ENCODE measurements at regions not wholly inside any gene's neighbourhood (a gene's known extent, or its start where the extent isn't known, plus 50 kb on each side); places are given as distances from the start of the nearest gene placed in this dataset.

GRCh38 chr2:128691526-128691925, 372.9 kb upstream of the HS6ST1 start:
- no peak overlapping the region for H3K27ac ChIP-seq
- intact Hi-C loops (cut with DNase I; ENCODE audit: low total_unique reads) (no loop called here), in situ Hi-C loops (cut with MboI; ENCODE audit: low sequenced_read_pairs in 4 of 4) (no loop called here)
- DNase-seq: no peak
- peaks cover 0 to 3% (median 0%) of the 10 kb centered on the region in 3 donors for H3K27me3 ChIP-seq
- H3K36me3 ChIP-seq: no peaks in the 10 kb centered on the region
- H3K9me3 ChIP-seq: no peaks in the 10 kb centered on the region
- TF ChIP-seq POLR2A (IDR thresholded peaks at IDR 0.05) (no peak), CTCF (IDR thresholded peaks at IDR 0.05 in 4 of 5, conservative IDR thresholded peaks at IDR 0.05 in 1 of 5) (no peak)
- H3K4me3 ChIP-seq: no peak overlapping the region
- no peaks in the 10 kb centered on the region for H3K4me1 ChIP-seq
- no peak for ATAC-seq

- H3K36me3 ChIP-seq: no peaks in the 10 kb centered on the region
- no peak overlapping the region for H3K4me3 ChIP-seq
- TF ChIP-seq POLR2A (IDR thresholded peaks at IDR 0.05) (no peak), CTCF (IDR thresholded peaks at IDR 0.05 in 4 of 5, conservative IDR thresholded peaks at IDR 0.05 in 1 of 5) (no peak)
- no peak overlapping the region for H3K27ac ChIP-seq
- peaks cover 0 to 5% (median 0%) of the 10 kb centered on the region in 3 donors for H3K27me3 ChIP-seq
- no peaks in the 10 kb centered on the region for H3K9me3 ChIP-seq
- DNase-seq (no peak), ATAC-seq (no peak)
- intact Hi-C loops (cut with DNase I; ENCODE audit: low total_unique reads): no loop called here
- H3K4me1 ChIP-seq: no peaks in the 10 kb centered on the region
- in situ Hi-C loops (cut with MboI; ENCODE audit: low sequenced_read_pairs in 4 of 4): no loop called here
Observed at GRCh38 chr2:128692895-128693742, 374.5 kb upstream of the HS6ST1 start.

GRCh38 chr2:128693743-128694029, 375.0 kb upstream of the HS6ST1 start:
- no peak overlapping the region for H3K4me3 ChIP-seq
- H3K27ac ChIP-seq: no peak overlapping the region
- intact Hi-C loops (cut with DNase I; ENCODE audit: low total_unique reads): no loop called here
- H3K36me3 ChIP-seq: no peaks in the 10 kb centered on the region
- in situ Hi-C loops (cut with MboI; ENCODE audit: low sequenced_read_pairs in 4 of 4): no loop called here
- DNase-seq: no peak
- no peaks in the 10 kb centered on the region for H3K9me3 ChIP-seq
- no peaks in the 10 kb centered on the region for H3K4me1 ChIP-seq
- TF ChIP-seq CTCF (IDR thresholded peaks at IDR 0.05 in 4 of 5, conservative IDR thresholded peaks at IDR 0.05 in 1 of 5) (no peak), POLR2A (IDR thresholded peaks at IDR 0.05) (no peak)
- no peak for ATAC-seq
- H3K27me3 ChIP-seq: peaks cover 0 to 5% (median 0%) of the 10 kb centered on the region in 3 donors

GRCh38 chr2:128695646-128696220, 377.1 kb upstream of the HS6ST1 start:
- Histone ChIP-seq H3K27me3 (peaks cover 0 to 5% (median 0%) of the 10 kb centered on the region in 3 donors), H3K9me3 (no peaks in the 10 kb centered on the region), H3K27ac (no peak overlapping the region), H3K4me3 (no peak overlapping the region), H3K36me3 (no peaks in the 10 kb centered on the region), H3K4me1 (no peaks in the 10 kb centered on the region)
- intact Hi-C loops (cut with DNase I; ENCODE audit: low total_unique reads) (no loop called here), in situ Hi-C loops (cut with MboI; ENCODE audit: low sequenced_read_pairs in 4 of 4) (no loop called here)
- ATAC-seq: no peak
- TF ChIP-seq CTCF (IDR thresholded peaks at IDR 0.05 in 4 of 5, conservative IDR thresholded peaks at IDR 0.05 in 1 of 5): no peak
- no peak for TF ChIP-seq POLR2A (IDR thresholded peaks at IDR 0.05)
- DNase-seq: no peak
